ENCODE measurements at regions not wholly inside any gene's neighbourhood (a gene's known extent, or its start where the extent isn't known, plus 50 kb on each side); places are given as distances from the start of the nearest gene placed in this dataset.

GRCh38 chr12:125902991-125903390, 837.8 kb downstream of the AACS start:
- no peak for TF ChIP-seq ZFX (IDR thresholded peaks at IDR 0.05; ENCODE audit: borderline replicate concordance)
- TF ChIP-seq, protein P1, sequence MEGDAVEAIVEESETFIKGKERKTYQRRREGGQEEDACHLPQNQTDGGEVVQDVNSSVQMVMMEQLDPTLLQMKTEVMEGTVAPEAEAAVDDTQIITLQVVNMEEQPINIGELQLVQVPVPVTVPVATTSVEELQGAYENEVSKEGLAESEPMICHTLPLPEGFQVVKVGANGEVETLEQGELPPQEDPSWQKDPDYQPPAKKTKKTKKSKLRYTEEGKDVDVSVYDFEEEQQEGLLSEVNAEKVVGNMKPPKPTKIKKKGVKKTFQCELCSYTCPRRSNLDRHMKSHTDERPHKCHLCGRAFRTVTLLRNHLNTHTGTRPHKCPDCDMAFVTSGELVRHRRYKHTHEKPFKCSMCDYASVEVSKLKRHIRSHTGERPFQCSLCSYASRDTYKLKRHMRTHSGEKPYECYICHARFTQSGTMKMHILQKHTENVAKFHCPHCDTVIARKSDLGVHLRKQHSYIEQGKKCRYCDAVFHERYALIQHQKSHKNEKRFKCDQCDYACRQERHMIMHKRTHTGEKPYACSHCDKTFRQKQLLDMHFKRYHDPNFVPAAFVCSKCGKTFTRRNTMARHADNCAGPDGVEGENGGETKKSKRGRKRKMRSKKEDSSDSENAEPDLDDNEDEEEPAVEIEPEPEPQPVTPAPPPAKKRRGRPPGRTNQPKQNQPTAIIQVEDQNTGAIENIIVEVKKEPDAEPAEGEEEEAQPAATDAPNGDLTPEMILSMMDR (IDR thresholded peaks at IDR 0.05) = no peak
- H3K27ac ChIP-seq = no peak overlapping the region

DNA sequence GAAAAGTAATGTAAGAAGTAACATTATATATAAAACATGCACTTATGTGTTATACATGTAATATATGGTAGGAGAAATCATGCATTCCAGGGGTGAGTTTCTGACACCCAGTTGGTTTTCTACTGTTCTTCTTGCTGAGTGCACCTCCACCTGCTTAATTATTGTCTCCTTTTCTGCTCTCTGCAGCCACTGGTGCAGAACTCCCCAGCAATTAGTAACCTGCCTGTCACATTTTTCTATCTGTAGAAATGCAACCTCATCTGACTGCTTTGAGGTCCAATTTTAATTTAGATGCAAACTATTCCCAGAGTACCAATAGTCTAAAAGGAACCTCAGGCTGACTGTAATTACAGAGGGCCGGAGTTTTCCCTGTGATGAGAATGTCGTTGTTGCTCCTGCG, 842.1 kb downstream of the AACS start:
- no peak overlapping the region for H3K27ac ChIP-seq
- TF ChIP-seq, protein P1 (IDR thresholded peaks at IDR 0.05) = no peak
- TF ChIP-seq ZFX (IDR thresholded peaks at IDR 0.05; ENCODE audit: borderline replicate concordance) = no peak

DNA sequence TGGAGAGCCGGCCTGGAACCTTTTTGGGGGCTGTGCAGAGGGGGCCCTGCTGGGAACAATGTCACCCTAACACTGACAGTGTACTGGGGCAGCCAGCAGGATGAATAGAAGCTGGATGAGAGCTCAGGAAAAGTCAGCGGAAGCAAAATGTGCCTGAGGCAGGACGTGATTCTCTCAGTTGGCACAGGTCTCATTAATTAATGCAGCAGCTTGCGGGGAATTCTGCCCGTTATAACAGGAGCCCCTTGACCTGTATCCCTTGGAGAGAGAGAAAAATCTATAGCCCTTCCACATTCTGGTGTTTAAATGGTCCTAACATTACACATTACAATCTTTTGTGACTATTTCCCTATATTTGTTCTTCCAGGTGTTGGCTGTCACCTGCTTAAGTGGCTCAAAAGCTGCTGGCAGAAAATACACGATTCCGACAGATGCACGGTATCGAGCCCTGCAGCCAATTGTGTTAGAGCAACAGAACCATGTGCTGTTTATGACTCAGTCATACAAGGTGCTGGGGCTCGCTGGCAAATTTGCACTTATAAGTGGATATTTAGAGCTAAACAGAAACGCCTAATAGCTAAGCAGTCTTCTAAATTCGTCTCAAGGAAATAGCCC, 854.7 kb downstream of the AACS start:
- H3K27ac ChIP-seq = no peak overlapping the region
- TF ChIP-seq, protein P1 (IDR thresholded peaks at IDR 0.05) = no peak
- no peak for TF ChIP-seq ZFX (IDR thresholded peaks at IDR 0.05; ENCODE audit: borderline replicate concordance)

- TF ChIP-seq, protein P1 (IDR thresholded peaks at IDR 0.05) = no peak
- TF ChIP-seq ZFX (IDR thresholded peaks at IDR 0.05; ENCODE audit: borderline replicate concordance) = no peak
Measured at GRCh38 chr12:125922330-125922729, 857.1 kb downstream of the AACS start.

GRCh38 chr12:125936502-125936901, 871.3 kb downstream of the AACS start:
- no peak overlapping the region for H3K27ac ChIP-seq
- TF ChIP-seq ZFX (IDR thresholded peaks at IDR 0.05; ENCODE audit: borderline replicate concordance) = no peak
- TF ChIP-seq, protein P1 (IDR thresholded peaks at IDR 0.05) = no peak

More at GRCh38 chr12:125922330-125922729, 857.1 kb downstream of the AACS start:
- no peak overlapping the region for H3K27ac ChIP-seq

- TF ChIP-seq ZFX (IDR thresholded peaks at IDR 0.05; ENCODE audit: borderline replicate concordance) = no peak
- TF ChIP-seq, protein P1 (IDR thresholded peaks at IDR 0.05) = no peak
- H3K27ac ChIP-seq = no peak overlapping the region
Measured at GRCh38 chr12:125944446-125944845, 879.2 kb downstream of the AACS start.

GRCh38 chr12:125949471-125949870, 884.2 kb downstream of the AACS start:
- H3K27ac ChIP-seq = no peak overlapping the region
- TF ChIP-seq, protein P1 (IDR thresholded peaks at IDR 0.05) = no peak
- no peak for TF ChIP-seq ZFX (IDR thresholded peaks at IDR 0.05; ENCODE audit: borderline replicate concordance)
